Testis (tissue), 2 donors: ENCODE measurements at regions not wholly inside any gene's neighbourhood (a gene's known extent, or its start where the extent isn't known, plus 50 kb on each side); places are given as distances from the start of the nearest gene placed in this dataset.

ENCODE experiments used
- DNase-seq: peaks from one replicate; pipeline ENCODE4 v3.0.0-alpha.2; 2019
- H3K27ac ChIP-seq, 2 donors: fragments of 200-600 bp; sonication (generic); one replicate each; pipeline ENCODE4 v1.5.1; 2019
- H3K27me3 ChIP-seq: fragments of 200-600 bp; sonication (generic); one replicate; pipeline ENCODE4 v1.5.1; 2019
- H3K36me3 ChIP-seq: fragments of 200-600 bp; sonication (generic); one replicate; pipeline ENCODE4 v1.5.1; 2017; ENCODE audit warnings: low read depth; ENCODE audit errors: missing control alignments
- H3K4me1 ChIP-seq: fragments of 200-600 bp; sonication (generic); one replicate; pipeline ENCODE4 v1.5.1; 2019
- H3K4me3 ChIP-seq, 2 donors: fragments of 200-600 bp; sonication (generic); one replicate each; pipeline ENCODE4 v1.5.1; 2017 to 2019
- H3K9me3 ChIP-seq: fragments of 200-600 bp; sonication (generic); one replicate; pipeline ENCODE4 v1.5.1; 2017
- CTCF ChIP-seq, 3 experiments: fragments of 450-650 bp in 2 of 3; fragments of 200-600 bp in 1 of 3; sonication (generic) in 1 of 3; IDR thresholded peaks; one replicate each; pipeline ENCODE4 v1.5.1; 2016 to 2019; ENCODE audit warnings: antibody characterized with exemption in 3 of 3, mild to moderate bottlenecking in 2 of 3, moderate library complexity in 1 of 3
- POLR2A ChIP-seq: fragments of 450-650 bp; IDR thresholded peaks from one replicate; pipeline ENCODE4 v1.6.1; 2017; ENCODE audit warnings: antibody characterized with exemption, mild to moderate bottlenecking, moderate library complexity
- whole genome bisulfite sequencing, 2 donors: methylation state at CpG; one replicate each; pipeline ENCODE4 v1.1.5; 2018; 5-methylcytosine and 5-hydroxymethylcytosine counted together
- intact Hi-C: fragments of 100-400 bp; cut with DNase I; formaldehyde crosslinking; loops from one replicate; pipeline ENCODE4 v1.15.1; 2023; ENCODE audit warnings: low total_unique reads

GRCh38 chr12:127987199-127987901 lies 279.6 kb upstream of the TMEM132C start:
- Histone ChIP-seq H3K4me3 (no peak overlapping the region), H3K4me1 (no peaks in the 10 kb centered on the region), H3K27me3 (no peaks in the 10 kb centered on the region), H3K27ac (no peak overlapping the region), H3K36me3 (no peaks in the 10 kb centered on the region), H3K9me3 (no peaks in the 10 kb centered on the region)
- WGBS, 2 donors: 68 to 79% methylated on average over 13 to 14 of the region's 14 CpGs
- peak; percentile 59 for DNase-seq
- intact Hi-C loops: no loop called here
- no peak for TF ChIP-seq POLR2A
- no peak for TF ChIP-seq CTCF (IDR thresholded peaks at IDR 0.05)

- Histone ChIP-seq H3K9me3 (no peaks in the 10 kb centered on the region), H3K36me3 (no peaks in the 10 kb centered on the region), H3K27ac (no peak overlapping the region), H3K4me3 (no peak overlapping the region), H3K27me3 (no peaks in the 10 kb centered on the region), H3K4me1 (no peaks in the 10 kb centered on the region)
- WGBS, 2 donors: 83 to 84% methylated on average over 6 of the region's 6 CpGs
- DNase-seq: peak; percentile 22
- TF ChIP-seq POLR2A (no peak), CTCF (IDR thresholded peaks at IDR 0.05) (no peak)
- intact Hi-C loops: no loop called here
Observed at GRCh38 chr12:127991485-127991884, 275.5 kb upstream of the TMEM132C start.

GRCh38 chr12:127998988-127999387 lies 268.0 kb upstream of the TMEM132C start:
- H3K4me3 ChIP-seq: no peak overlapping the region
- H3K27me3 ChIP-seq: no peaks in the 10 kb centered on the region
- H3K36me3 ChIP-seq: no peaks in the 10 kb centered on the region
- H3K9me3 ChIP-seq: no peaks in the 10 kb centered on the region
- 87 to 88% methylated on average over 4 of the region's 4 CpGs for WGBS, 2 donors
- H3K27ac ChIP-seq: no peak overlapping the region
- no peak for DNase-seq
- TF ChIP-seq POLR2A (no peak), CTCF (IDR thresholded peaks at IDR 0.05) (no peak)
- intact Hi-C loops: no loop called here
- no peaks in the 10 kb centered on the region for H3K4me1 ChIP-seq

GRCh38 chr12:128004383-128004938 lies 262.5 kb upstream of the TMEM132C start:
- TF ChIP-seq POLR2A: no peak
- no peak for TF ChIP-seq CTCF (IDR thresholded peaks at IDR 0.05)

GRCh38 chr12:128007250-128007649 lies 259.7 kb upstream of the TMEM132C start:
- Histone ChIP-seq H3K27me3 (no peaks in the 10 kb centered on the region), H3K4me1 (no peaks in the 10 kb centered on the region), H3K9me3 (no peaks in the 10 kb centered on the region), H3K4me3 (no peak overlapping the region), H3K27ac (no peak overlapping the region), H3K36me3 (no peaks in the 10 kb centered on the region)
- 67 to 79% methylated on average over 4 of the region's 4 CpGs for WGBS, 2 donors
- intact Hi-C loops: no loop called here
- TF ChIP-seq POLR2A: no peak
- TF ChIP-seq CTCF (IDR thresholded peaks at IDR 0.05): no peak
- no peak for DNase-seq

More at GRCh38 chr12:128004383-128004938, 262.5 kb upstream of the TMEM132C start:
- H3K36me3 ChIP-seq: no peaks in the 10 kb centered on the region
- H3K27ac ChIP-seq: no peak overlapping the region
- H3K4me1 ChIP-seq: no peaks in the 10 kb centered on the region
- H3K9me3 ChIP-seq: no peaks in the 10 kb centered on the region
- 66 to 73% methylated on average over 17 of the region's 17 CpGs for WGBS, 2 donors
- DNase-seq: no peak
- no peaks in the 10 kb centered on the region for H3K27me3 ChIP-seq
- no peak overlapping the region for H3K4me3 ChIP-seq
- intact Hi-C loops: no loop called here
